HG03469 (cell line): ENCODE measurements at regions not wholly inside any gene's neighbourhood (a gene's known extent, or its start where the extent isn't known, plus 50 kb on each side); places are given as distances from the start of the nearest gene placed in this dataset.
"Not testable (repeated sequence)": the region's sequence is repeated elsewhere in the genome, so short reads cannot be mapped to it uniquely, and the experiment has no call there.

Source experiments
- ATAC-seq: cut with Tn5 transposase; IDR thresholded peaks from one replicate; pipeline ENCODE4 v1.9.1; 2021; ENCODE audit warnings: mild to moderate bottlenecking, moderate library complexity, moderate number of reproducible peaks; ENCODE audit not compliant: unreplicated experiment

DNA sequence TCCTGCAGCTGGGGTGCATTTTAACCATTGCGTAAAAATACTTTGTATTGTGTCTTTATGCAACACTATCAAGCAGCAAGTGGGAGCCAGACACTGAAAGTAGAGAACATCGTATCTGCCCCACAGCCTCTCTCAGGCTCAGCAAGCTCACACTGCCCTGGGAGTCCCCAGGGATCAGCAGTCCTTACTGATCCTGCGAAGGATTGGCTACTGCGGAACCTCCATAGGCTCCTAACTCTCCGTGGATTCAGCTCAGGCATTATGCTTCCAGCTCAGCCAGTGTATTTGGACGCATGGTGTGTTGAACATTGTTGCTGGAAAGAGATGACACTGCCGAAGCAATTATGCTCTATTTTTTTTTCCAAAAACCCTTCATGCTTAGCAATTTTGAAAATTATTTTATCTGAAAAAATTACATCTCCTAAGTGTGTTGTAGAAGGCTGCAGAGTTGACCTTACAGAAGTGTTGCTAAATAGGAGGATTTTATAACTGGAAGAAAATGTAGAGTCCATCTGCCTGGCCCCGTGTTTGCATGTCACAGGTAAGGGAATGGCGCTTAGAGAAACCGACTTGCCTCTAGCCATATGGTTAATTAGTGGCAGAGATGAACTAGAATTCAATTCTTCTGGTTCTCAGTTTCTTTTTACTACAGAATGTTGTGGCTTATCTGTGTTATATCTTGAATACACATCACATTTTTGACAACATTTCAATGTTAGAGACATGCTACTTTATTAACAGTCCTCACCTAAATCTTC lies 276.4 kb upstream of the COBL start:
- ATAC-seq = no peak

- ATAC-seq = no peak
These were observed 274.6 kb upstream of the COBL start for GRCh38 chr7:51591223-51591622.

GRCh38 chr7:51590746-51591145 lies 274.1 kb upstream of the COBL start:
- no peak for ATAC-seq

GRCh38 chr7:51589111-51589510 lies 272.5 kb upstream of the COBL start:
- ATAC-seq = no peak

DNA sequence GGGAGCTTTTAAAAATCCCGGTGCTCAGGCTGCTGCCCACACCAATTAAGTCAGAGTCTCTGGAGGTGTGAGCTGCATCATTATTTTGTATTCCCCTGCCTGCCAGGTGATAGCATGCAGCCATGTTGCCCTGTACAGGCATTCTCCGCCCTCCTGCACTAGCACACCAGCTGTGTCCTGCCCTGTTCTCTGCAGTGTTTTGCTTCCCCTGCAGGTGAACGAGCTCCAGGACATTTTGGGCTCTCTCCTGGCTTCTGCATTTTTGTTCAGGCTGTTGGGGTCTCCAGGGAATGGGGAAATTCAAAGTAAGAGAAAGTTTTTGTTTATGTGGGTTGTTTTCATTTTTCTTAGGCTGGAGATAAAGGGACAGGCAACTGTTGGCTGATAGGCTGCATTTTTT lies 271.0 kb upstream of the COBL start:
- no peak for ATAC-seq

DNA sequence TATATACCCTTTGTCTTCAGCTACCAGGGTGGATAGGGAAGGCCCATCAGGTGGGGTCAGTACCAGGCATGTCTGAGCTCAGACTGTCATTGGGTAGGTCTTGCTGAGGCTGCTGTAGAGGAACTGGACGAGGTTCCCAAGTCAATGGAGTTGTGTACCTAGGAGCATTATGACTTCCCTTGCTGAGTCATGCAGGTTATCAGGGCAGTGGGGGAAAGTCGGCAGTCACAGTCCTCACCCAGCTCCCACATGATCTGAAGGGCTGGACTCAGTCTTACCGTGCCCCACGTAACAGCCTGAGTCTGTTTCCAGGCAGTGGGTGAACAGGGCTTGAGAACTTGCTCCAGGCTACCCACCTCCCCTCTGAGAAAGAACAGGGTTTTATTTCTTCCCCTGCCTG lies 260.8 kb upstream of the COBL start:
- ATAC-seq = no peak

DNA sequence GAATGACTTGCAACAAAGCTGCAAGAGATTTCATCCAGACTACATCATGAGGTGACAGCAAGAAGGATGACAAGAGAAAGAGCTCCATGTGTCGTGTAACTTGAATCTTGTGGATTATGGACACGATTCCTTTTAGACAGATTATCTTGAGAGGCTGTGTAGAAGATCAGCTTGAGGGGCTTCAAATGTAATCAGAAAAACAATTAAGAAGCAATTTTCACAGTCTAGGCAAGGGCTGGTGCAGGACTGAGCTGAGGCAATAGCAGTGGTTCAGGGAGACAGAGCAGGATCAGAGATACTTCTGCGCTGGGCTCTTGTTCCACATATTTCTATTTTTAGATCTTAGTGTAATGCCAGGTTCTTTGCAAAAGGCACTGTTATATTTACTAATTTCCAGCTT lies 253.0 kb upstream of the COBL start:
- ATAC-seq = no peak

GRCh38 chr7:51569176-51569575 lies 252.6 kb upstream of the COBL start:
- ATAC-seq = no peak

- ATAC-seq = no peak
These were observed 234.5 kb upstream of the COBL start for GRCh38 chr7:51551070-51551469.

DNA sequence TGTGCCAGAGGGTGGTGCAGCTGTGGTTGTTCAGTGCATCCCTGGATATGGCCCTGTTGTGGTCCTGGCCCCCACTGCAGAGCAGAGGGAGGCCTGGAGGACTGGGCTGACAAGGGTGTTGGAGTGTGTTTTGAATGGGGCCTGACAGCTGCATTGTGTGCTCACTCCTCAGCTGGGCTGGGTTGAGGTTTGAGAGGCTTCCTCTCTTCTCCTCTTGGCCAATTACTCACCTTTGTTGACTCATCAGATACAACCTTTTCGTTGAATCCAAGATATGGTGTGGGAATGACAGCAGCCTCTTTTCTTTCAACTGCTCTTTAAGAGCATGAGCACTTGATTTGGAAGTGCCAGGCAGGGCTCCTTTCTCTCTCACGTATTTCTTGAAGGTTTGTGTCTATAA lies 228.5 kb upstream of the COBL start:
- ATAC-seq = no peak

DNA sequence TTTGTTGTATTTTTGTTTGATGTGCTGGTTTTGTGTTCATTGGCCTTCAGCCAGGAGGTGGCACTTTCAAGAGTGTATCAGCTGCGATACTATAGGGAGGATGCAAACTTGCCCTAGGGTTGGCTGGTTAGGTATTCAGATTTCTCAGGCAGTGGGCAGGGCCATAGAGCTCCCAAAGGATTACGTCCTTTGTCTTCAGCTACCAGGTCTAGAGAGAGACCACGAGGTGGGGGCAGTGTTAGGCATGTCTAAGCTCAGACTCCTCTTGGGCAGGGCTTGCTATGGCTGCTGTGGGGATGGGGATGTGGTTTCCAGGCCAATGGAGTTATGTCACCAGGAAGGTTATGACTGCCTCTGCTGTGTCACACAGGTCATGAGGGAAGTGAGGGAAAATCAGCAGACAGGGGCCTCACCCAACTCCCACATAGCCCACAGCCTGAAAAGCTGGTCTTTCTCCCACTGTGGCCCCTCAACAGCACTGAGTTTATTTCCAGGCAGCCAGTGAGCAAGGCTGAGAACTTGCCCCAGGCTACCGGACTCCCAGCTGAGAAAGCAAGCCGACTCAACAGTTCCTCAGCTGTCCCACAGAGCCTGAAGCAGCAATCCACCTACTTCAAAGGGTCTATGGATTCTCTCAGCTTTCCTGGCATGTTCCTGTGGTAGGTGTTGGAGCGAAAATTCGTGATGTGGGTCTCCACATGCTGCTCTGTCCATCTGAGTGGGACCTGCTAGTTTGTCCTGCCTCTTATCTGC lies 227.4 kb upstream of the COBL start:
- ATAC-seq = no peak

DNA sequence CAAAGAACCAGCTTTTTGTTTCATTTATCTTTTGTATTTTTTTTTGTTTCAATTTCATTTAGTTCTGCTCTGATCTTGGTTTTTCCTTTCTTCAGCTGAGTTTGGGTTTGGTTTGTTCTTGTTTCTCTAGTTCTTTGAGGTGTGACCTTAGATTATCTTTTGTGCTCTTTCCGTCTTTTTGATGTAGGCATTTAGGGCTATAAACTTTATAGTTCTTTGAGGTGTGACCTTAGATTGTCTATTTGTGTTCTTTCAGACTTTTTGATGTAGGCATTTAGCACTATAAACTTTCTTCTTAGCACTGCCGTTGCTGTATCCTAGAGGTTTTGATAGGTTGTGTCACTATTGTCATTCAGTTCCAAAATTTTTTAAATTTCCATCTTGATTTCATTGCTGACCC lies 224.3 kb upstream of the COBL start:
- ATAC-seq = not testable (repeated sequence)

GRCh38 chr7:51539840-51540239 lies 223.2 kb upstream of the COBL start:
- ATAC-seq = no peak

DNA sequence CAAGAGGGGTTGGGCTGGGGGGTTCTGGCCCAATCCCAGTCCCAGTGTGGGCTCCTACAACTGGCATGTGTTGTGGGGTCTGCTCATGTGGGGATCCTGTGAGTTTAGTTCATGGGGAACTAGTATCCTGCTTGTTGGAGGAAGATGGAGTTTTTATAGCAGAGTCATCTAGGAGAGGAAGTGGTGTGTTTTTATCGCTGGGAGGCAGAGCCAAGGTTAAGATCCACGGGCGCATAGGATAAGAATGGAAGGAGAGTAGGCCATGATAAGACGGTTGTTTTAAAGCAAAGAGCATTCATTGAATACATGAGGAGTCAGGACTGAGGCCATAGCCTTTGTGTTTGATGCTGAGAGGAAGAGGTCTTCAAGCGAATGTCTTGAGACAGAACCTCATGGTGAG lies 211.6 kb upstream of the COBL start:
- no peak for ATAC-seq

DNA sequence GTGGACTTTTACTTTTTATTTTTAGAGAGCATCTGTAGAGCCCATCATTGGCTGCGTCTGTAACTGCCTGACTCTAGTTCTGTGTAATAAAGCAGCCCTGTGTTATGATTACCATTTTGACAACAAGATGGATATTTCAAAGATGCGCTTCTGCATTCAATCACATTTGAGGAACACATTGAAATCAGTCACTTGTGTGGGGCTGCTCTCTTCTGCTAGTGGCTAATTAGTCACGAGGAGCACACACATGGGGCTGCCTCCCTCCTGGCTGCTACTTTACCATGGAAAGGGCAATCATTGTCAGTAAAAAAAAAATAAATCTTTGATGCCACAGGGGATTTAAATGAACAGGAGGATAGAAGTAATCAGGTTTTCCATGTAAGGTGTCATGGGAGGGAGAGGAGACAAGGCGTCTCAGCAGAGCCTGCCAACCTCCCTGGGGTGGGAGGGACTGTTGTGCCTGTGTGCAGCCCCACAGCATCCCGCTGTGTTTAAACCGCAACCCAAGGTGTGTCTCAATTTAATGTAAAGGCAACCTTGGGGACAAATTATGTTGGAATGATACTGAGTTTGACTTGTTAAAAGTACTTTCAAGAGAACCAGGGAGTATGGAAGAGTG lies 205.2 kb upstream of the COBL start:
- no peak for ATAC-seq

GRCh38 chr7:51521054-51521453 lies 204.4 kb upstream of the COBL start:
- no peak for ATAC-seq

- ATAC-seq = no peak
These were observed 202.0 kb upstream of the COBL start for GRCh38 chr7:51518646-51519045.

DNA sequence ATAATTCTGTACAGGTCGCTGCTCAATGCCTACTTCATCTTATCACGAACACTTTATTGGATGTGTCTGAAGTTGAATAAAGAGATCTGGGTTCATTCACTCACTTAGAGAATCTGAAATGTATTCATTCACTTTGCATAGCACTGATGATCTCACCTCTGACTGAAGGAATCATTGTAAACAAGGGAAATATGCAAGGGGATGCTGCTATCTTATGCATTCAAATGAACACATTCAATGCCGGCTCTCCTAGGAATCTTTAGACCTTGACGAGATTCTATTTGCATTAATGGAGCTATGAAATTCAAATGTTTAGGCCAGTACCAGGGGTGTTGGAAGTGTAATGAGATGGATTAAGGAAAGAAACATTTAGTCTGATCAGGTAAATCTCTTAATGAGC lies 200.6 kb upstream of the COBL start:
- no peak for ATAC-seq

DNA sequence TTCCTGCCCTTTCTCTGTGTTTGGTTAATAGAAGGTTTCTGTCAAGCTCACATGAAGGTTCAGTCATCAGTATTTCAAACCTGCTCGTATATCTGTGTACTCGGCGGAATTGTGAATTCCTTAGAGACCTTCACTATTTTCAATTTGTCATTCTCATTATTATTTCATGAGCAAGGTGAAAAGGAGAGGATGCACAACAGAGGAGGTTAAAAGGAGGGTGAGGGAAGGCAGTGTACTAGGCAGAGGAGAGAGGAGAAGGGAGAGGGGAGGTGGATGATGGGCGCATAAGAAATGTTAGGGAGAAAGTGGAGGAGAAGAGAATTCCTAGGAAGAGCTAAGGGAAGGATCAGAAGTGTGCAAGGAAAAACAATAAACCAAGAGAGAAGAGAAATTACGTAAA lies 185.0 kb upstream of the COBL start:
- no peak for ATAC-seq

DNA sequence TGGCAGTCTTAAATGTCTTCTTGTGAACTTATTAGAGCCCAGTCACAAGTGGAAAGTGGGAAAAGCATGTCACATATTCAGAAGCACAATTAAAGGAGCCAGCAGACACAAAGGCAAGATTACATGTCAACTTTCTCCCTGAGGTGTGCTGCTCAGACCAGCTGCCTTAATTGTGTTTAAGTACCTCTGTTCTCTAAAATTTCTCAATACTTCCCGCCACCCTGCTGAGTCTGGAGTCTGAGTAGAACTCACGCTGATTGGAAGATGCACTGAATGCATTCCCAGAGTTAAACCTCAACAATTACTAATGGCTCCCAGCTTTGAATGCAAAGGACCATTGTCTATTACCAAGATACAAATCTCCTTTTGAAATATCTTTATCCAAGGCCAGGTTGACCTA lies 166.4 kb upstream of the COBL start:
- no peak for ATAC-seq

DNA sequence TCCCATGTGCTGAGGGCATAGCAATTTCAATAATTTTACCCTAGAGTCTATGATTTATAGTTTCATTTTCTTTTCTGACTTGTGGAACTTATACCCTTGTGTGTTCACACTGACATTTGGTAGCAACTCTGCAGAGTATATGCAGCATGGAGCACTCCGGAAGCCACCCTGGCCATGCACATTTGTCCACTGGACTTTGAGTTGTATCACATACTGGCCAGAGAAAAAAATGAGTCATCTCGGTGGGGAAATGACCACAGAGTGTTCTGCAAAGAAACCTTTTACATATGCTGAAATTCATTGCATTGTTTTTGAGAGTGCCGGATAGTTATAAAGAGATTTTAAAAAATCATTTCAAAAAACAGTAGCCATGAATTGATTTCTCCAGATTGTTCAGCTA lies 164.8 kb upstream of the COBL start:
- ATAC-seq = no peak

- ATAC-seq = no peak
These were observed 161.2 kb upstream of the COBL start for GRCh38 chr7:51477819-51478218.
